Prostate gland (tissue), 2 donors: ENCODE measurements at regions not wholly inside any gene's neighbourhood (a gene's known extent, or its start where the extent isn't known, plus 50 kb on each side); places are given as distances from the start of the nearest gene placed in this dataset.

Experiments
- CTCF ChIP-seq, 4 experiments: fragments of 200-600 bp in 2 of 4; fragments of 450-650 bp in 2 of 4; sonication (generic) in 2 of 4; IDR thresholded peaks; 1 replicate in 3 of 4; 2 replicates in 1 of 4; pipeline ENCODE4 v1.5.1; 2016 to 2019; ENCODE audit warnings: antibody characterized with exemption in 4 of 4, mild to moderate bottlenecking in 2 of 4, moderate library complexity in 2 of 4
- POLR2A ChIP-seq: fragments of 450-650 bp; IDR thresholded peaks from one replicate; pipeline ENCODE4 v1.6.1; 2016; ENCODE audit warnings: antibody characterized with exemption, mild to moderate bottlenecking
- POLR2AphosphoS5 ChIP-seq: sonication (generic); formaldehyde crosslinking; IDR thresholded peaks from one replicate; pipeline ENCODE4 v1.6.1; 2017; ENCODE audit warnings: antibody characterized with exemption

GRCh38 chr5:25056836-25057235 lies 412.1 kb upstream of the CDH10 start:
- TF ChIP-seq POLR2AphosphoS5 (no peak), CTCF (IDR thresholded peaks at IDR 0.05) (no peak), POLR2A (no peak)
